ENCODE measurements at regions not wholly inside any gene's neighbourhood (a gene's known extent, or its start where the extent isn't known, plus 50 kb on each side); places are given as distances from the start of the nearest gene placed in this dataset.

- TF ChIP-seq CTCF (IDR thresholded peaks at IDR 0.05) (no peak), POLR2A (IDR thresholded peaks at IDR 0.05) (no peak)
Measured at GRCh38 chr3:180749796-180750195, 70.5 kb upstream of the CCDC39 start.

Data from stomach (tissue), 4 donors.